Stimulated activated CD4-positive, alpha-beta T cell treated with anti-CD3 and anti-CD28 coated beads, Interleukin-2, amount 100 ng/mL, for 48 hours (primary cell): ENCODE measurements at regions not wholly inside any gene's neighbourhood (a gene's known extent, or its start where the extent isn't known, plus 50 kb on each side); places are given as distances from the start of the nearest gene placed in this dataset.
"Not testable (repeated sequence)": the region's sequence is repeated elsewhere in the genome, so short reads cannot be mapped to it uniquely, and the experiment has no call there.

Experiments
- DNase-seq, 2 donors: peaks; one replicate each; pipeline ENCODE4 v3.0.0-alpha.2; 2020

DNA sequence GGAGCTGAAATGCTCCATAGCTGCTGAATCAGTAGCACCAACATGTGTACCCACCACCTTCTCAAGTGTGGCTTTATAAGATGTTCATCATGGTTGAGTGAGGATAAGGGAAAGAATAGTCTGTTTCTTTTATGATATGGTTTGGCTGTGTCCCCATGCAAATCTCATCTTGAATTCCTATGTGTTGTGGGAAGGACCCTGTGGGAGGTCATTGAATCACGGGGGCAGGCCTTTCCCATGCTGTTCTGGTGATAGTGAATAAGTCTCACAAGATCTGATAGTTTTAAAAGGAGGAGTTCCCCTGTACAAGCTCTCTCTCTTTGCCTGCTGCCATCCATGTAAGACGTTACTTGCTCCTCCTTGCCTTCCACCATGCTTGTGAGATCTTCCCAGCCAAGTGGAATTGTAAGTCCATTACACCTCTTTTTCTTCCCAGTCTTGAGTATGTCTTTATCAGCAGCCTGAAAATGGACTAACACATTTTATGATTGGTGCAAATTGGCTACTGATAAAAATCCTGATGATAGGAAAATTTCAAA is 799.9 kb downstream of the TNS3 start:
- DNase-seq, result no peak

DNA sequence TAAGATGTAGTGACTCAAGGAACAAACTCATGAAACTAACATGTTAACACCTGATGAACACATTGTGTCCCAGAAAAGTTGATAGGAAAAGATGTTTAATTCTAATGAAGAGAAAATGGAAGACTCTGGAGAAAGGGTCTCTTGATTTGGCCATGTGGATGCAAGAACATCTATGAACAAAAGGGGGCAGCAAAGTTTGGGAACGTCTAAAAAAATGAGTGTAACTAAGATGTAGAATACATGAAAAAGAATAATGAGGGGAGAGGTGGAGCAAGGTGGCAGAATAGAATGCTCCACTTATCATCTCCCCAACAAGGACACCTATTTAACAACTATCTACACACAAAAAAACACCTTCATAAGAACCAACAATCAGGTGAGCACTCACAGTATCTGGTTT is 805.1 kb downstream of the TNS3 start:
- no peak for DNase-seq

DNA sequence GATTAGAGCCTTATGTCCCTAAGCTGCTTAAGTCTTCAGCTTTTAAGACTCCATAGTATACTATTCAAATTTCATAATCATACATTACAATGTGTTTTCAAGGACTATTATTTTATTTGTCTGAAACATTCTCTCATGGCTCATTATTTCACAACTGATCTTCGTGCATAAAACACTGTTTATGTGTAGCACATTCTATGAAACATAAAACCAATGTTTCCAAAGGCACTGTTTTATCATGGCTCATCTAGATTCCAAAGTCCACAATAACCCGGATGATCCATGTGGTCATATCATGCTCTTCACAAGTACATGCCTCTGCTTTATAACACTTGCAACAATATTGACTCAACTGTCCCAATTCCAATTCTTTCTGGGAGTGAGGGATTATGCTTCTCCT is 806.1 kb downstream of the TNS3 start:
- no peak for DNase-seq

DNA sequence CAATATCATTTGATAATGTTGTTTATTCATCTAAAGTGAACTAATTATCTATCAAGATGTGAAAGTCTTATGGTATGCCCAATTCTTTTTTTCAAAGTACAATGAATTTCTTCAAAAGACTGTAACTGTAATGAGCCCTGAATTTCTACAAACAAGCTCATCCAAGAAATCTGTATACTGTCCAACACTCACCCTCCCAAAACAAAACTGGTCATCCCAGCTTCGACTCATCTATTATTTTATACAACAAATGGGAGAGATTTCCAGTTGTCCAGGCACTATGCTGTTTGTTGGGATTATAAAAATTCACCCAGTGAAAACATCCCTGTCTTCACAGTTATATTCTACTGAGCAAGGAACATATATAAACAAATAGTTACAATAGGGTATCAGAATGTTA is 806.9 kb downstream of the TNS3 start:
- DNase-seq, result no peak

DNA sequence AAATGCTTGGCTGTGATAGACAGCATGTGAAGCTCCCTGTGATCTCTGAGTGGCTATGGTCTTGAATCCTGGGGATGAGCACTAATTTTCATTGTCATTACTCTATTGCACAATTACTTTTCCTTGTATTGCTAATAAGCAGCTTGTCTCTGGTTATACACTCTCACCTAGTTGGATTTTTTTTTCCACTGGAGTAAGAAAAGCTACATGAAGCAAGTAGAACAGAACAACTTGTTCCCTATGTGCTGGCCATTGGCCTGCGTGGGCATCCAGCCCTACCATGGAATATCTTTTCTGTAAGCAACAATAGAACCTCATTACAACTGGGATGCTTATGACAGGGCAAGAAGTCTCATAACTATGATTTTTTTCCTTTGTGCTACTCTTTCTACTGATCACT is 807.4 kb downstream of the TNS3 start:
- DNase-seq, result no peak

DNA sequence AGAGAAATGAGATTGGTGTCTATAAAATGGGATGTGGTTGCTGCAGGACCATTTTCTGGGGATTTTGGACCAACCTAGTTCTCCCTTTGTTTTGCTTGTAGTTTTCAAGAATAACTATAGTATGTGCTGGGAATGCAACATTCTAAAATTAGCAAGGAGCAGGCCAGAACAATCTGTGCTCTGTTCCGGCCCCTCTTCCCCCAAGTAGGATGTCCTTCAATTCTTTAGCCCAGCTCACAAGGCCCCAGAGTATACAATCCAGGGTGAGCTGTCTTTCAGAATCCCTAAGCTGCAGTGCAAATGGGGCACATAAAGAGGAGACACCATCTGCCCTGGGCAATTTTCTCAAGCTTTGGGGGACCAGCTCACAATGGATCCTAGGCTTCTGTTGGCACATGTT is 809.1 kb downstream of the TNS3 start:
- DNase-seq, result no peak

DNA sequence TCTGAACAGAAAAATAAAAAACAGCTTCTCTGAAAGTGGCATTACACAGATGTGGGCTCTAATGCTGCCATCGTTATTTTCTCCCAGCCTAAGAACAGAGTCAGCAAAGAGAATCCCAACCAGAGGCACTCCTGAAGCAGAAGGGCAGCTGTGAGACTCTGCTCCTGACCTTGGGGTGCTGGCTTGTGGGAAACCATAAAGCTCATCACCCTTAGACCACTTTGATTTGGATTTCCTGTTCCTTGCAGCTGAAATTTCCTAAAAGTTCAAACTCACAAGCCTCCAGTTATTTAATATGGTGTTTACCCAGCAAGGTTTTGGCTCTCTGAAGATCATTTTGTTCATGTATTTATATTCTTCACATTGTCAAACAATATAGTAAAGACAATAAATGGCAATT is 814.8 kb downstream of the TNS3 start:
- DNase-seq, result no peak

DNA sequence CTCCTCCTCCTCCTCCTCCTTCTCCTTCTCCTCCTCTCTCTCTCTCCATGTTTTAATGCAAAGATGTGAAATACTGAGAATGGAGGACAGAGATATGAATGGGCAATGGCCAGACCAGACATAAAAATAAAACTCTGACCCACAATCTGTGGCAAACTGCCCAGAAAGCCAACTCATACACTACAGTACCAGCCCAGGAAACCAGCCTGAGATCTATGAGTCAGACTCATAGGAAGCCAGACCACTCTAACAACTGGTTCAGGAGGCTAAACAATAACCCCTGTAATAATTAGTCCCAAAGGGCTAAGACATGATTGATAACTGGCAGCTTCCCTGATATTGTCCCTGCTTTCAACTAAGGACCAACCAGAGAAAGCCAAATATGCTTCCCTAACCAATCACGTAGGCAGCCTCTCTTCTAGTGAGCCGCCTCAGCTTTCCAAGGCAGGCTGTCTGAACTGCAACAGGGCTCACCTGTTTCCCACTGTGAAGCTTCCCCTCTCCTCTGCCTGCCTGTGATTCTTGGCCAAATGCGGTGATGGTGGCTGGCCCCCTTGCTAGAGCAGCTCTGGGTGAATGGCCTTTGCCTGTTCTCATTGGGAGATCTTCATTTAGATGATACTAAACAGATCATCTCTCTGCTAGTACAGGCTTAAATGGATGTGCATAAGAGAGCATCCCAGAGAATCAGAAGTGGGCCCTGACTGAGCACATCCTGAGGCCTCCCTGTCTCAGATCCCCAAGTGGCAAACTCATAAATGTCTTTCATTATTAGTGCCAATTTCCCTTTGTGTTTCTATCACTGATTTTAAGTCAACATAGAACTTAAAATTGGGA is 817.6 kb downstream of the TNS3 start:
- DNase-seq, result no peak

DNA sequence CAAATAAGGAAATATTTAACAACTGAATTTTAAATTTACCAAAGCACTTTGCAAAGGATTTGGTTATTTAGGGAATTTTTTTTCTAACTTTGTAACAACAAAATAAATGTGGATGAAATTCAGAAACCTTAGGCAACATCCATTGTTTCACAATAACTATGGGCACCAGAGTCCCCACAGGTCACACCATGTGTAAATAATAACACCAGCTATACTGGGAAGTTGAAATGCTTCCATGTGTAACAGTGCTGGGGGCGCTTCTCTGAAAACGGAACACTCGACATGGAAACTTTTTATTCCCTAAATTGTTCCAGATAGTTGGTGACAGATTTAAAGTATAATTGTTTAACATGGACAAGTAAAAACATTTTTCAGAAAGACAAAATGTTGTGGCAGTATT is 818.6 kb downstream of the TNS3 start:
- no peak for DNase-seq

DNA sequence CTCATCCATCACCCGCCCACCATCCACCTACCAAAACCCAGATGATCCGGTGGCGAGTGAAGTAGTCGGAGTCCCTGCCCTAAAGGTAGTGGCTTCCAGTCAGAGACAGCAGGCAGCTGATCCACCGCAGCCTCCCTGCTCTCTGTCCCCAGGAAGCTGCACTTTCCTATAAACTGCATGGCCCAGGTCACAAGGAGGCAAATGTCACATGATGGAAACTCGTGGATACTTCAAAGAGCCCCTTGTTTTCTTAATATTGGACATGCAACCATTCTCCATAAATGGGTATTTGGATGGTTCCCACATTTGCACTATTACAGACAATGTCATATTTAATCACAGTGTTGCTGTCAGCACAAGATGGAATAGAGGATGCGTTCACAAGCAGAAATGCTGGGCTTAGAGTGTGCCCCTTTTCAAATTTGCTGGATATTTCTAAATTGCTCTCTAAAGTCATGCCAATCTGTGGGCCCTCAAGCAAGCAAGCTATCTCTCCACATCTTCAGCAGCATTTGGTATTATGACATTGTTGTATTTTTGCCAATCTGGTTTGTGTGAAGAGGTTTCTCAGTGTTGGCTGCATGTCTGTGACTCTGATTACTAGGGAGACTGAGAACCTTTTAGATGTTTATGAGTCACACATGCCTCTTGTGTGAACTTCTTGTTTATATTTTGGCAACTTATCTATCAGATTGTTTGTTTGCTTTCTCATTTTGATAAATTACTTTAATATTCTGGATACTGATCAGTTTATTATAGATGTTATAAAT is 822.0 kb downstream of the TNS3 start:
- DNase-seq, result no peak

DNA sequence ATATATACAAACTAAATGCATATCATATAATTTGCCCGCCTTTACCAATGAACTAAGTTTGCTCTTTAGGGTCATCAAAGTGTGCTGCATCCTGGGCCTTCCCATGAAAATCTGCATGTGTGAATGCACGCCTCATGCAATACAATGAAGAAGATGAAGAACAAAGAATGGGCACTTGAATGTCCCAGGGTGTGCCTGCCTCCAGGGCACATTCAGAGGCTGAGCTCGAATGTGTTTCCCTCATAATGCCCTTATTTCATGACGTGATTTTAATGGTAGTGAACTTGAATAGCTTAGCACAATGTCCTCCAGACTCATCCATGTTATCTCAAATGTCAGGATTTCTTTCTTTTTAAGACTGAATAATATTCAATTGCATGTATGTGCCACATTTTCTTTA is 824.9 kb downstream of the TNS3 start:
- DNase-seq, result no peak

DNA sequence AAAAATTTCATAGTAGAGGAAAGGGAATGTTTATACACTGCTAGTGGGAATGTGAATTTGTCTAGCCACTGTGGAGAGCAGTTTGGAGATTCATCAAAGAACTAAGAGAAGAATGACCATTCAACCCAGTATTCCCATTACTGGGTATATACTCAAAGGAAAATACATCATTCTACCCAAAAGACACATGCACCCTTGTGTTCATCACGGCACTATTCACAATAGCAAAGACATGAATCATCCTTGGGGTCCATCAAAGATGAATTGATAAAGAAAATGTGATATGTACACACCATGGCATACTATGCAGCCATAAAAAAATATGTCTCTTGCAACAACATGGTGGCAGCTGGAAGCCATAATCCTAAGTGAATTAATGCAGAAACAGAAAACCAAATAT is 825.7 kb downstream of the TNS3 start:
- no peak for DNase-seq

DNA sequence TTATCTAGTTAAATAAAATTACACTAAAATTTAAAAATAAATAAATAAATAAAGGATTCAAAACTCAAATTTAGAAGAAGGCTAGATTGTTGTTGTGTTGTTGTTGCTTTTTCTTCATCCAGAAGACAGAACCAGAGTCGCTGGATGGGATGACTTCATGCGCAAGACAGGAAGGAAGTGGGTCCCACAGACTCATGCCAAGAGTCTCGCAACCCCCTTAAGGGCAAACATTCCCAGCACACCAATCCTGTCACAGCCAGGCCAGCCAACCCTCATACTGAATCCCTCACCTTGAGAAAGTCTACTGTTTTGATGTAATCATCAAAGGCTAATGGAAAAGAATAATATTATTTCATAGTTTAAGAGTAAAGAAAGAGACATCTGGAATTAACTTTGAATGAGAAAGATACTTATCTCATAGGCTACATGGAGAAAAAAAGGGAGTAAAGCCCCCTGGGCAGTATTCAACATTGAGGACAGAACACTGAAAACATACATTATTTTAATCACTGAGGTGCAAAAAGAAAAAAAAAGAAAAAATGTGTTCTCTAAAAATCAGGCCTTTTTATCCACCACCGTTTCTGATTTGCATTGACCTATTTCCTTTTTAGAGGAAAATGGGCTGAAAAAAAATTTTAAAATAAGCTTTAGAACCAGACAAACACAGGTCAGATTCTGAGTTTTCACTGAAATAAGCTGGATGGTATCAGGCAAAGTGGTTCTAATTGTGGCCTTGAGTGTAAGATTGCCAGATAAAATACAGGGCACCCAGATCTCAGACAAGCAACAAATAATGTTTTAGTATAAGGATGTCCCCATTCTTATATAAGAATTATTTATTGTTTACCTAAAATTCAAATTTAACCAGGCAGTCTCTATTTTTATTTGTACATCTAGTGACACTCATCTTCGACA is 826.5 kb downstream of the TNS3 start:
- DNase-seq, result no peak

DNA sequence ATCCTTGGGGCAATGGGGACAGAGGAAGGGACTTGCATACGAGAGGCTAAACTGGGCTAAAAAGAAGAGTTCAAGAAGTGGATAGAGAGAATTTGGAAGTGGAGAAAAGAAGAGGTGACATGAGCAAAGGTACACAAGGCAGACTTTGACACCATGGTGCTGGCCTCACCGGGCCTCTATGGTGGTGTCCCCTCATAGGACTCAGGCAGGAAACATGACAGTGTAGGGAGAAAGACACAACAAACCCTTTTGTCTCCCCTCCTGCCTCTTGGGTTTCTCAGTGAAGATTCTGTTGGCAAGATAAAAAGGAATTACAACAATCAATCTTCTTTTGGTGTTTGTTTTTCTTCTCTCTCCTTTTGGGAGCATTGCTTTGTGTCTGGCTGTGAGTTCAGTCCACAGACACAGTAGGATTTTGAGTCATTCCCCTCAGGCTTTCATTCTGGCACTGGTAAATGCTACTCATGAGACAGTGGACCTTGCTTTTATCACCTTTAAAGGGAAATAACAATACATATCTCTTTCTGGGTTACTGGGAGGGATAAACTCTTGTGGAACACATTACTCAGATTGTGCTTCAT is 827.7 kb downstream of the TNS3 start:
- no peak for DNase-seq

DNA sequence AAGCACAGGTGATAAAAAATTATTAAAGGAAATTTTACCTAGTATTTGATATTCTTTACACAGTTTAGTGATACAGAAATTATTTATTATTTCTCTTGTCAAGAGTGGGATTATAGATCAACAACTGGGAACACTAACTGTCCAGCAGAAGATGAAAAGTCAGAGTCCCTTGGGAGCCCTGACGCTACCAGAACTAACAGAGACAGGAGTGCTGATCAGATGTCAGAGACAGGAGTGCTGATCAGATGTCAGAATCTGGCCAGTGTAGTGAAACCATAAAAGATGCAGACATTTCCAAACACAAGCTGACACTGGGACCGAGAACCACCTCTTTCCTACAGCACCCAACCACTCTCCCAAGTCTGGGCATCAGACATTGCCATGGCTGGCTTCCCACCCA is 828.2 kb downstream of the TNS3 start:
- DNase-seq, result no peak

DNA sequence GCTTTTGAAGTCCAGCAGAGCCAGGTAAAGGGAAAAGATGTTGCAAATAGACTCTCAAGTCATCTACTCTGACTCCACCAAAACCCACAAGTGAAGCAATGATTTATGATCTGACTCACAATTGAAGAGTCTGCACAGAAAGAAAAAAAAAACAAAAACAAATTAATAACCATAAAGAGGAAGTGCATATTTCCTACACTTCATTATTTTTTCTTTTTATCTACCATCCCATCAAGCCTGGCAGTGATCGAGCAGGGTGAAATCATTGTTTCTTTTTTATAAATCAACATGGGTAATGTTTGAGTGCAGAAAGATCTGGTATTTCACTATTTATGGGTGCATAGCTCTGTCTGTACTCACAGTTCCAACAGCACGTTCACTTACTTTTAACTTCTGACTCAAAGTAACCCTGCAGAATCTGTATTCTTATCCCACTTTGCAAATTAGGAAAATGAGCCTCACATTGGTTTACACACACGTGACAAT is 829.0 kb downstream of the TNS3 start:
- DNase-seq, result no peak

DNA sequence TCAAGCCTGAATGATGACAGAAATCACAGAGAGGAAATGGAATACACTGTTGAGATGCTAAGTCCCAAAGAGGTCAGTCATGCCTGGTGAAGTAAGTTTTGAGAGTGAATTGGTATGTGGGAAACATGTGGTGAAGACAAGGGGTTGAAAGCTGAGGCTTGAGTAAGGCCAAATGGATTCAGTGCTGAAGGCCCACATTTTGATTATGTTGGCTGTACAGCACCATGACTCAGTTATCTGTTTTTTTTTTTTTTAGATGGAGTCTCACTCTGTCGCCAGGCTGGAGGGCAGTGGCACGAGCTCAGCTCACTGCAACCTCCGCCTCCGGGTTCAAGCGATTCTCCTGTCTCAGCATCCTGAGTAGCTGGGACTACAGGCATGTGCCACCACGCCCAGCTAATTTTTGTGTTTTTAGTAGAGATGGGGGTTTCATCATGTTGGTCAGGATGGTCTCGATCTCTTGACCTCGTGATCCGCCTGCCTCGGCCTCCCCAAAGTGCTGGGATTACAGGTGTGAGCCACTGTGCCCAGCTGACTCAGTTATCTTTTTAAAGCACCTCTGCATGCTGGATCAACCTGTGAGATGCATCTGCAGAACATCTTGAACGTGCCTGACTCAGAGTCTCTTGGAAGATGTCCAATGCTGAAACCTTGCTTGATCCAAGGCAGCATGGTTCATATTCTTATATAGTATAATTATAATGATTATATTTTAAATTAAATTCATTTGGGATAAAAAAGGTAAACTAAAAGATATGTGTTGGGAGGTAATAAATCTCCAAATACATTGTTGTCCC is 829.8 kb downstream of the TNS3 start:
- DNase-seq, result not testable (repeated sequence)

DNA sequence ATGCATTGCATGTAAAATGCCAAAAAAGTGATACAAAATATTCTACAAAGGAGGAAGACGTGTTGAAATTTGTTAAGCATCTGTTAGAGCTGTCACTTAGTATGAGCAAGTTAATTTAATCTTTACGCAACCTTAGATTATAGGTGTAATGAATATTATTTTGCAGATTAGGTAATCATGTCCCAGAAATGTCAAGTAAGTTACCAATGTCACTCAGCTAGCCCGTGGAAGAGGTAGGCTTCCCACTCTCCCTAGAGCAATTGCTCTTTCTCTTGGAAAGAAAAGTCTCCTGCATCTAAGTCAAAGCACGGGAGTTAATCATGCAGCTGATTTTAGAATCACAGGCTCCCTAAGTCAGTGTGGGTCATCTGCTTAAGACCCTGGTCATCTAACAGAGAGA is 830.4 kb upstream of the IGFBP3 start:
- no peak for DNase-seq

DNA sequence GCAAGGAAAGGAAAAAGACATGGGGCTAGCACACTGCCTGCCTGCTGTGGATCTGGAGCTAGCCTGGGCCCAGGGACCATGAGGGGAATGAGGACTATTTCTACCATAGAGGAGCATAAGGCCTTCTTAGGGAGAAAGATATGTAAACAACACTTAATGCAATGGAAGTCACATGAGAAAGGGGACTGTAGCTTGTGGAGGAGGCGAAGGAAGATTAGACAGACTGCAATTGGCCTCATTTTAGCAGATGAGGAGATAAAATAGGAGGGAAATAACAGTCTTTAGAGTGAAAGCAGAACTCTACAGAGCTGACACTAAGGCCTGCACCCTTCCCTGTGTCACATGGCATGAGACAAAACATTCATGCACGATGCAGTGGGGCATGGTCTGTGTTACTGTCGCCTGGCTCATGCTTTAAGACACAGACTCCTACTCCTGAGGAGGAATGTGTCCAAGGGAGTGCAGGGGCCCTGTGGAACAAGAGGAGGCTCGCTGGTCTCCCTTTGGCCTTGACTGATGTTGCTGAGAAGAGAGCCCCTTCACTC is 829.3 kb upstream of the IGFBP3 start:
- DNase-seq, result no peak

DNA sequence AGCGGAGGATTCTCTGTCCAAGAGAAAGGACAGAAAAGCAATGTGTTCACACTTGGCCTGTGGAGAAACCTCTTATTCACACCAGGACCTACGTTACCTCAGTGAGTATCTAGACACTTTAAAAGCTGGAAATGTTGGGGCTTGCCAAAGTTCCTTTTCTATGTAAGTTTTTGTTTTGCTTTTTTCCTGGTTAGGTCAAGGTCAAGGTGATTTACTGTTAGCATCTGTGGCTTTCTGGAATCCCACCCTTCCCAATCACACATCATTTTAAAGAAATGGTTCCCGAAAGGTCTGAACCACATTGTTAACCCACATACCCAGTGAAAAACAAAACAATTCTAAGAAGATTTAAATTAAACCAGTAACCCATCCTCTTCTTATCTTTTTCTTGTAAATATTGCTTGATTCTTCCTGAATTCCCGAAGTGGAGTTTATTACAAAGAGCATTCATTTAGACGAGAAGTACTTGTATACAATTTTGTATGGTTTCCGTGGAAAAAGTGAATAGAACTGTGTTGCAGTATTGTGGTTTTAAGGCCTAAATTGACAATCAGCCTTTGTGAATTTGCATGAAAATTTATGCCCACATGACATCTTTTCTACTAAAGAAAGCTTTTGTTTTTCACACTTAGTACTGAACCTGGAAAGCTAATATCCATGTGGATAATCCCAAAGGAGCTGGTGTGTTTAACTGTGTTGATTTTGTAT is 827.0 kb upstream of the IGFBP3 start:
- DNase-seq, result no peak
